PC-3 (cell line): ENCODE measurements at regions not wholly inside any gene's neighbourhood (a gene's known extent, or its start where the extent isn't known, plus 50 kb on each side); places are given as distances from the start of the nearest gene placed in this dataset.

ENCODE experiments used
- ATAC-seq: fragments of 200-7000 bp; cut with Tn5 transposase; 2 replicates; pipeline ENCODE4 v1.9.1; 2020; ENCODE audit warnings: mild to moderate bottlenecking, moderate library complexity
- BruUV-seq: library from RNA; stranded (reverse); fragments of 400-500 nt; replicated peaks from 2 replicates; lab custom pipeline; 2021; lab: Mats Ljungman, UMichigan
- CTCF ChIA-PET: fragments of 300-600 bp; sonication (Branson Sonifier 250); formaldehyde crosslinking; loops from one replicate; lab custom pipeline; 2022; ENCODE audit warnings: antibody characterized with exemption; lab: Charles Lee
- POLR2A ChIA-PET: fragments of 300-600 bp; sonication (Branson Sonifier 250); formaldehyde crosslinking; loops from one replicate; lab custom pipeline; 2022; ENCODE audit warnings: antibody characterized with exemption; ENCODE audit not compliant: unreplicated experiment; lab: Charles Lee
- DNase-seq: peaks from one replicate; pipeline ENCODE4 v3.0.0-alpha.2; 2015
- H2AFZ ChIP-seq: fragments of 300-600 bp; sonication (generic); 2 replicates; pipeline ENCODE4 v1.6.0; 2016; ENCODE audit warnings: antibody characterized with exemption, low read length
- H3F3A ChIP-seq: fragments of 300-600 bp; sonication (generic); one replicate; pipeline ENCODE4 v1.6.0; 2017; ENCODE audit warnings: antibody characterized with exemption, low read length, control low read depth, mild to moderate bottlenecking; ENCODE audit not compliant: unreplicated experiment
- H3K27ac ChIP-seq: fragments of 300-600 bp; sonication (generic); 2 replicates; pipeline ENCODE4 v1.5.1; 2016; ENCODE audit warnings: mild to moderate bottlenecking, low read length
- H3K27me3 ChIP-seq: fragments of 300-600 bp; sonication (generic); 2 replicates; pipeline ENCODE4 v1.6.1; 2016; ENCODE audit warnings: low read length, mixed read lengths
- H3K36me3 ChIP-seq: fragments of 300-600 bp; sonication (generic); 2 replicates; pipeline ENCODE4 v1.6.1; 2016; ENCODE audit warnings: low read depth, mixed run types, low read length, mixed read lengths
- H3K4me1 ChIP-seq: fragments of 300-600 bp; sonication (generic); 2 replicates; pipeline ENCODE4 v1.5.1; 2016; ENCODE audit warnings: low read length; ENCODE audit not compliant: insufficient read depth
- H3K4me2 ChIP-seq: fragments of 300-600 bp; sonication (generic); 2 replicates; pipeline ENCODE4 v1.6.0; 2016; ENCODE audit warnings: low read length
- H3K4me3 ChIP-seq: fragments of 300-600 bp; sonication (generic); 2 replicates; pipeline ENCODE4 v1.5.1; 2016; ENCODE audit warnings: mild to moderate bottlenecking, low read length, mixed read lengths
- H3K79me2 ChIP-seq: fragments of 300-600 bp; sonication (generic); 2 replicates; pipeline ENCODE4 v1.6.1; 2017; ENCODE audit warnings: low read length, mixed read lengths
- H3K9ac ChIP-seq: fragments of 300-600 bp; sonication (generic); 2 replicates; pipeline ENCODE4 v1.6.0; 2016; ENCODE audit warnings: mild to moderate bottlenecking, low read length
- H3K9me2 ChIP-seq: fragments of 300-600 bp; sonication (generic); replicated peaks from 2 replicates; pipeline ENCODE4 v1.6.1; 2016; ENCODE audit warnings: mixed run types, low read length, mixed read lengths
- H3K9me3 ChIP-seq: fragments of 300-600 bp; sonication (generic); 2 replicates; pipeline ENCODE4 v1.6.1; 2016; ENCODE audit warnings: low read length, mixed read lengths
- H4K20me1 ChIP-seq: fragments of 300-600 bp; sonication (generic); 2 replicates; pipeline ENCODE4 v1.6.1; 2016; ENCODE audit warnings: low read length, mixed read lengths
- EZH2 ChIP-seq: fragments of 300-600 bp; sonication (generic); IDR thresholded peaks from one replicate; pipeline ENCODE4 v1.6.1; 2017; ENCODE audit warnings: antibody characterized with exemption, mild to moderate bottlenecking, low read length; ENCODE audit not compliant: unreplicated experiment
- EZH2phosphoT487 ChIP-seq: fragments of 300-600 bp; sonication (generic); IDR thresholded peaks from 2 replicates; pipeline ENCODE4 v1.6.1; 2018; ENCODE audit warnings: mild to moderate bottlenecking, antibody characterized with exemption, low read length, borderline replicate concordance
- intact Hi-C: fragments of 100-400 bp; cut with micrococcal nuclease; formaldehyde crosslinking; loops from 2 replicates; pipeline ENCODE4 v1.9.0; 2023
- TF ChIP-seq, protein P1 (sequence below): fragments of 300-600 bp; sonication (generic); conservative IDR thresholded peaks from 2 replicates; pipeline ENCODE4 v1.5.1; 2017; ENCODE audit warnings: antibody characterized with exemption, low read depth, mild to moderate bottlenecking, low read length

DNA sequence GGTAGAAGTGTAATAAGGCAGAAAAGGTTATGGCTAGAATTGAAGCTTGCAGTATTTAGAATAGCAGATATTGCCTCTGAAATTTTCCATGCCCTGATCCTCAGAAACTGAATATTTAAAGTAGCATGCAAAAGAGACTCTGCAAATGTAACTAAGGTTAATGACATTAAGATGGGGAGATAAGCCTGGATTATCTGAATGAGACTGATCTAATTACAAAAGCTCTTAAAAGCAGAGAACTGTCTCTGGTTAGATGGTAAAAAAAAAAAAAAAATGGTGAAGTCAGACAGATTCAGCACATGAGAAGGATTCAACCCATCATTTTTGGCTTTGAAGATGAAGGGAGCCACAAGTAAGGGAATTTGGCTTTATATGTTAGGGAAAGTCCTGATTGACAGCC is 503.7 kb upstream of the IRAK1BP1 start:
- BruUV-seq: no TSS peak
- DNase-seq (no peak), ATAC-seq (no peak)
- intact Hi-C loops: no loop called here
- H3K9me2 ChIP-seq: no peaks in the 10 kb centered on the region
- H3K4me3 ChIP-seq: no peak overlapping the region
- H3K9ac ChIP-seq: no peak overlapping the region
- H3K4me1 ChIP-seq: no peaks in the 10 kb centered on the region
- H3K4me2 ChIP-seq: no peak overlapping the region
- ChIA-PET POLR2A (no interaction called here), CTCF (no interaction called here)
- H4K20me1 ChIP-seq: no peaks in the 10 kb centered on the region
- H3K27me3 ChIP-seq: no peaks in the 10 kb centered on the region
- no peaks in the 10 kb centered on the region for H3F3A ChIP-seq
- H3K79me2 ChIP-seq: no peaks in the 10 kb centered on the region
- H2AFZ ChIP-seq: no peak overlapping the region
- H3K36me3 ChIP-seq: no peaks in the 10 kb centered on the region
- no peaks in the 10 kb centered on the region for H3K9me3 ChIP-seq
- TF ChIP-seq EZH2 (no peak), EZH2phosphoT487 (no peak)
- TF ChIP-seq, protein P1, sequence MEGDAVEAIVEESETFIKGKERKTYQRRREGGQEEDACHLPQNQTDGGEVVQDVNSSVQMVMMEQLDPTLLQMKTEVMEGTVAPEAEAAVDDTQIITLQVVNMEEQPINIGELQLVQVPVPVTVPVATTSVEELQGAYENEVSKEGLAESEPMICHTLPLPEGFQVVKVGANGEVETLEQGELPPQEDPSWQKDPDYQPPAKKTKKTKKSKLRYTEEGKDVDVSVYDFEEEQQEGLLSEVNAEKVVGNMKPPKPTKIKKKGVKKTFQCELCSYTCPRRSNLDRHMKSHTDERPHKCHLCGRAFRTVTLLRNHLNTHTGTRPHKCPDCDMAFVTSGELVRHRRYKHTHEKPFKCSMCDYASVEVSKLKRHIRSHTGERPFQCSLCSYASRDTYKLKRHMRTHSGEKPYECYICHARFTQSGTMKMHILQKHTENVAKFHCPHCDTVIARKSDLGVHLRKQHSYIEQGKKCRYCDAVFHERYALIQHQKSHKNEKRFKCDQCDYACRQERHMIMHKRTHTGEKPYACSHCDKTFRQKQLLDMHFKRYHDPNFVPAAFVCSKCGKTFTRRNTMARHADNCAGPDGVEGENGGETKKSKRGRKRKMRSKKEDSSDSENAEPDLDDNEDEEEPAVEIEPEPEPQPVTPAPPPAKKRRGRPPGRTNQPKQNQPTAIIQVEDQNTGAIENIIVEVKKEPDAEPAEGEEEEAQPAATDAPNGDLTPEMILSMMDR: no peak
- no peak overlapping the region for H3K27ac ChIP-seq

DNA sequence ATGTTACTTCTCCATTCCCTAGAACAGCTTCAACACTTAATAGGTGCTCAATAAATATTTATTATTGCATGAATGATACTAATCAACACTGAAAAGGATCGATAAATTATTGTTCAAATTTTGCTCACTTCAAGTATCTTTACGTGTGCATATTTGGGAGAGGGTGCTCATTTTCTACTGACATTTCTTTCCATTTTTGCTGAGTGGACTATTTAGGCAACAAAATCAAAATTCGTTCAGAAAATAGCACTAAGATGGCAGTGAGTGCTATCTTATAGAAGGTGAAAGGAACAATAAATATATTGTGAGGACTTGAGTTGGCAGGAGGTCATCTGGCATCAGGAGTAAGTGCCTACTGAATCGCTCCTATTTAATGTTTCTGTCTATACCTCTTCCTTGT is 501.9 kb upstream of the IRAK1BP1 start:
- H3K9me3 ChIP-seq: no peaks in the 10 kb centered on the region
- CTCF ChIA-PET: no interaction called here
- no peak for ATAC-seq

DNA sequence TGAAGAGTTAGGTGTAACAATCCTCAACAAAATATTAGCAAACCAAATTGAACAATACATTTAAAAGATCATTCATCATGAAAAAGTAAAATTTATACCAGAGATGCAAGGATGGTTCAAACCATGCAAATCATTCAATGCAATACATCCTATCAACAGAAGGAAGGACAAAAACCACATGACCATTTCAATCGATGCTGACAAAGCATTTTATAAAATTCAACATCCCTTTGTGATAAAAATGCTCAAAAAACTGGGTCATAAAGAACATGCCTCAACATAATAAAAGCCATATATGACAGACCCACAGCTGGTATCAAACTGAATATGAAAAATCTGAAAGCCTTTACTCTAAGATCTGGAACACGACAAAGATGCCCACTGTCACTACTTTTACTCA is 490.3 kb upstream of the IRAK1BP1 start:
- Histone ChIP-seq H3K9me2 (no peaks in the 10 kb centered on the region), H3K4me2 (no peak overlapping the region), H3K9ac (no peak overlapping the region), H3F3A (no peaks in the 10 kb centered on the region), H3K4me1 (no peaks in the 10 kb centered on the region), H3K79me2 (no peaks in the 10 kb centered on the region), H3K27ac (no peak overlapping the region), H3K36me3 (no peaks in the 10 kb centered on the region), H4K20me1 (no peaks in the 10 kb centered on the region), H3K9me3 (no peaks in the 10 kb centered on the region), H2AFZ (no peak overlapping the region), H3K27me3 (no peaks in the 10 kb centered on the region), H3K4me3 (no peak overlapping the region)
- intact Hi-C loops: no loop called here
- CTCF ChIA-PET: no interaction called here
- ATAC-seq (no peak), DNase-seq (no peak)
- TF ChIP-seq EZH2phosphoT487 (no peak), EZH2 (no peak)
- TF ChIP-seq, protein P1: no peak
- POLR2A ChIA-PET: no interaction called here
- no TSS peak for BruUV-seq

More for the DNA sequence above, 501.9 kb upstream of the IRAK1BP1 start:
- H4K20me1 ChIP-seq: no peaks in the 10 kb centered on the region
- no peaks in the 10 kb centered on the region for H3K36me3 ChIP-seq
- no peak overlapping the region for H3K4me3 ChIP-seq
- H3K9me2 ChIP-seq: no peaks in the 10 kb centered on the region
- TF ChIP-seq EZH2 (no peak), EZH2phosphoT487 (no peak)
- TF ChIP-seq, protein P1: no peak
- H3F3A ChIP-seq: no peaks in the 10 kb centered on the region
- H2AFZ ChIP-seq: no peak overlapping the region
- no peaks in the 10 kb centered on the region for H3K27me3 ChIP-seq
- no peaks in the 10 kb centered on the region for H3K79me2 ChIP-seq
- no peaks in the 10 kb centered on the region for H3K4me1 ChIP-seq
- no peak for DNase-seq
- POLR2A ChIA-PET: no interaction called here
- H3K4me2 ChIP-seq: no peak overlapping the region
- H3K9ac ChIP-seq: no peak overlapping the region
- no peak overlapping the region for H3K27ac ChIP-seq
- intact Hi-C loops: no loop called here
- no TSS peak for BruUV-seq
